ENCODE measurements at regions not wholly inside any gene's neighbourhood (a gene's known extent, or its start where the extent isn't known, plus 50 kb on each side); places are given as distances from the start of the nearest gene placed in this dataset.

DNA sequence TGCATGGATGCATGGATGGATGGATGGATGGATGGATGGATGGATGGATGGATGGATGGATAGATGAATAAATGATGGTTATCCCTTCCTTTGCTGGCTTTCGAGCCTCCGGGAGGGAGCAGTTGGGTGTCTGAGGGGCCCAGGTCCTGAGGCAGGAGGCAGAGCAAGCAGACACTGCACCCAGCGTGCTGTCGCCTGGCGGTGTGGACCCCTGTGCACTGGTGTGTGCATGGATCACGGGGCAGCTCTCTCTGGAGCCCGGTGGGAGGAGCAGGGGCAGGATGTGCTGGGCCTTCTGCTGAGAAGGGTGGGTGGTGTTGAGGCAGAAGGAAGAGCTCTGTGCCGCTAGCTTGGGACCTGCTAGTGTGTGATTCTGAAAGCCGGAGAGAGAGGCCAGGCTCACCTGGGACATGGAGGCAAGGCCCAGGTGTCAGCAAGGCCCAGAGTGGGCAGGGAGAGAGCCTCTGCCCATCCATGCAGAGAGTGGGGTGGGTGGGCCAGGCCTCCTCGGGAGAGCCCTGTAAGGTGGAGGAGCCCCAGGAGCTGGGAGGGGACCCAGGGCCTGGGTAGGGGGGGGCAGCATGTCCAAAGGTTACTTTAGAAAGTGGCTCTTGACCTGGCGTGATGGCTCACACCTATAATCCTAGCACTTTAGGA, 254.4 kb downstream of the BRD1 start:
- TF ChIP-seq, protein P1, sequence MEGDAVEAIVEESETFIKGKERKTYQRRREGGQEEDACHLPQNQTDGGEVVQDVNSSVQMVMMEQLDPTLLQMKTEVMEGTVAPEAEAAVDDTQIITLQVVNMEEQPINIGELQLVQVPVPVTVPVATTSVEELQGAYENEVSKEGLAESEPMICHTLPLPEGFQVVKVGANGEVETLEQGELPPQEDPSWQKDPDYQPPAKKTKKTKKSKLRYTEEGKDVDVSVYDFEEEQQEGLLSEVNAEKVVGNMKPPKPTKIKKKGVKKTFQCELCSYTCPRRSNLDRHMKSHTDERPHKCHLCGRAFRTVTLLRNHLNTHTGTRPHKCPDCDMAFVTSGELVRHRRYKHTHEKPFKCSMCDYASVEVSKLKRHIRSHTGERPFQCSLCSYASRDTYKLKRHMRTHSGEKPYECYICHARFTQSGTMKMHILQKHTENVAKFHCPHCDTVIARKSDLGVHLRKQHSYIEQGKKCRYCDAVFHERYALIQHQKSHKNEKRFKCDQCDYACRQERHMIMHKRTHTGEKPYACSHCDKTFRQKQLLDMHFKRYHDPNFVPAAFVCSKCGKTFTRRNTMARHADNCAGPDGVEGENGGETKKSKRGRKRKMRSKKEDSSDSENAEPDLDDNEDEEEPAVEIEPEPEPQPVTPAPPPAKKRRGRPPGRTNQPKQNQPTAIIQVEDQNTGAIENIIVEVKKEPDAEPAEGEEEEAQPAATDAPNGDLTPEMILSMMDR (IDR thresholded peaks at IDR 0.05), result no peak
- TF ChIP-seq POLR2AphosphoS5 (IDR thresholded peaks at IDR 0.05; ENCODE audit: low read depth, low read length) (no peak), SIN3A (IDR thresholded peaks at IDR 0.05; ENCODE audit: borderline replicate concordance, insufficient read depth, low read depth, low read length) (no peak), TCF7L2 (IDR thresholded peaks at IDR 0.05; ENCODE audit: low read depth, low read length) (no peak)
- TF ChIP-seq, protein P2, sequence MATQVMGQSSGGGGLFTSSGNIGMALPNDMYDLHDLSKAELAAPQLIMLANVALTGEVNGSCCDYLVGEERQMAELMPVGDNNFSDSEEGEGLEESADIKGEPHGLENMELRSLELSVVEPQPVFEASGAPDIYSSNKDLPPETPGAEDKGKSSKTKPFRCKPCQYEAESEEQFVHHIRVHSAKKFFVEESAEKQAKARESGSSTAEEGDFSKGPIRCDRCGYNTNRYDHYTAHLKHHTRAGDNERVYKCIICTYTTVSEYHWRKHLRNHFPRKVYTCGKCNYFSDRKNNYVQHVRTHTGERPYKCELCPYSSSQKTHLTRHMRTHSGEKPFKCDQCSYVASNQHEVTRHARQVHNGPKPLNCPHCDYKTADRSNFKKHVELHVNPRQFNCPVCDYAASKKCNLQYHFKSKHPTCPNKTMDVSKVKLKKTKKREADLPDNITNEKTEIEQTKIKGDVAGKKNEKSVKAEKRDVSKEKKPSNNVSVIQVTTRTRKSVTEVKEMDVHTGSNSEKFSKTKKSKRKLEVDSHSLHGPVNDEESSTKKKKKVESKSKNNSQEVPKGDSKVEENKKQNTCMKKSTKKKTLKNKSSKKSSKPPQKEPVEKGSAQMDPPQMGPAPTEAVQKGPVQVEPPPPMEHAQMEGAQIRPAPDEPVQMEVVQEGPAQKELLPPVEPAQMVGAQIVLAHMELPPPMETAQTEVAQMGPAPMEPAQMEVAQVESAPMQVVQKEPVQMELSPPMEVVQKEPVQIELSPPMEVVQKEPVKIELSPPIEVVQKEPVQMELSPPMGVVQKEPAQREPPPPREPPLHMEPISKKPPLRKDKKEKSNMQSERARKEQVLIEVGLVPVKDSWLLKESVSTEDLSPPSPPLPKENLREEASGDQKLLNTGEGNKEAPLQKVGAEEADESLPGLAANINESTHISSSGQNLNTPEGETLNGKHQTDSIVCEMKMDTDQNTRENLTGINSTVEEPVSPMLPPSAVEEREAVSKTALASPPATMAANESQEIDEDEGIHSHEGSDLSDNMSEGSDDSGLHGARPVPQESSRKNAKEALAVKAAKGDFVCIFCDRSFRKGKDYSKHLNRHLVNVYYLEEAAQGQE (IDR thresholded peaks at IDR 0.05; ENCODE audit: insufficient read depth in 1 of 2, low read depth in 2 of 2, low read length in 1 of 2), result no peak

Data from Panc1 (cell line).